MV-4-11 (cell line): ENCODE measurements at regions not wholly inside any gene's neighbourhood (a gene's known extent, or its start where the extent isn't known, plus 50 kb on each side); places are given as distances from the start of the nearest gene placed in this dataset.
"Not testable (repeated sequence)": the region's sequence is repeated elsewhere in the genome, so short reads cannot be mapped to it uniquely, and the experiment has no call there.

ENCODE experiments used
- DNase-seq: peaks from one replicate; lab custom pipeline; 2025; lab: John Stamatoyannopoulos, UW

DNA sequence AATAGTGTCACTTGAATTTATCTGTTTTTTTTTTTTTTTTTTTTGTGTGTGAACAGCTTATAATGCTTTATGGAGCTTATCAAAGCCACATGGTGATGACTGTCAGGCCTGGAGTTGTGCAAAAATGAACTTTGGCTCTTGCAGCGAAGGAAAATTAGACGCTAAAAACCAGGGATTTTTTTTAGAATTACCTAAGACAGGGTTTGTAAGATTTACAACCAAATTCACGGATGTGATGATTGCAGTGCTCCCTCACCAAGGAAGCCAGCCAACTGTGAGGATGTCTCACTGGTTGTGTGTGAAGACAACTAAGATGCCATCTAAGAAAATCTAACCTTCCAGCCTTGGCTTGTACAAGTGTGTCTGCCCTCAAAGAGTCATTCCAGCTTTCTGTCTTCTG lies 127.1 kb upstream of the SLC4A4 start:
- no peak for DNase-seq

- no peak for DNase-seq
Observed at GRCh38 chr4:71212216-71212615, 126.6 kb upstream of the SLC4A4 start.

GRCh38 chr4:71214578-71214977 lies 124.2 kb upstream of the SLC4A4 start:
- no peak for DNase-seq

- no peak for DNase-seq
Observed at GRCh38 chr4:71216316-71216959, 122.4 kb upstream of the SLC4A4 start.

DNA sequence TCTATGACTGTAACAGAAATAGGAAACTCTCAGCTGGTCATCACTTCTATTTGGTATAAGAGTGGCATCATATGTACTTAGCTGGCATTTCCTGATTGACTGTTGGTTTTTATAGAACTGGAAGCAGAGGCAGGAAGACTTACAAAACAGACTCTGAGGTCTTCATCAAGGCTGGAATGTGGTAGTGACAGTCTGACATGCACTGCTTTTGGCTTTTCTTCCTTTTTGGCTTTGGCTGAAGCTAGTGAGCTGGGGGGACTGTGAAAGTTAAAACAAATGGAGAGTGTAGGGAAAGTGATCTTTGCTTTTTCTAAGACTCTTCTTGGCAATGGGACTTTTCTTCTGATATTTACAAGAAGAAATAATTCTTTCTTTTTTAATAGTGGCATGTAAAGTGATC lies 121.1 kb upstream of the SLC4A4 start:
- DNase-seq = no peak

GRCh38 chr4:71220848-71221247 lies 118.0 kb upstream of the SLC4A4 start:
- DNase-seq = not testable (repeated sequence)

DNA sequence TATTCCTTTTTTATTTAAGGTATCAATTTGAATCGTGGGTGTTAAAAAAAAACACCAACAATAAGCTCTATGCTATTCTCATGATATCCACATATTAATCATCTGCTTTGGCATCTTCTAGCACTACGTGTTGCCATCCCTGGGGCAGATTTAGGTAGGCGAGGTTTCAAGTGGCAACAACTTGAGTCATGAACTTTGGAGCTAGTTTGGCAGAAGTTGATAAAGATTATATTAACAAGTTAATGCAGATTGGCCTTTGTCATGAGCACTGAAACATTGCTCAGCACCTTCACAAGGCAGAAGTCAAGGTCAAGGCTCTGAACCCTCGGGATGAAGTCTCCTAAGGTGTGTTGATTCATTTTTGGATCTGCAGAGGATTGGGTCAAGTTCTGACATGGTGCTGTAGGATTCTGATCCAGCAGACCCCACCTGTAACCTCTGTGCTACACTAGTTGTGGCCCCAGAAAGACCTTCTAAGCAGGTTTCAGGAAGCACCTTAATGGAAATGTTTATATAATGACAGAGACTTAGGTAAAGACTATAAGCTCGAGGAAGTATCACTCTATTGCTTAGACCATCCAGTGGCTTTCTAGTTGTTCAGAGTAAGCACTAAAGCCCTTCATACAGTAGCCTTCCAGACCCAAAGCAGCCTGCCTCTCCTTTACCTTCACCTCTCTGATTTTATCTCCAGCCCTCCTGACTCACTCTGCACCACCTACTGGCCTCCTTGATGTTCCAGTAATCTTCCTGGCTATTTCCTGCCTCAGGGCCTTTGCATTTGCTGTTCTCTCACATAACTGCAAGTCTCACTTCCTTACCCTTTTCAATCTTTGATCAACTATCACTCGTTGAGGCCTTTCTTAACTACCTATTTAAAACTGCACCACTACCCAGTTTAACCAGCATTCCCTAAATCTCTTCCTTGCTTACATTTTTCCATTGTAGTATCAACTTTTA lies 117.0 kb upstream of the SLC4A4 start:
- DNase-seq = no peak

GRCh38 chr4:71222661-71223060 lies 116.2 kb upstream of the SLC4A4 start:
- DNase-seq = no peak

GRCh38 chr4:71229477-71230270 lies 109.1 kb upstream of the SLC4A4 start:
- peak; percentile 9 for DNase-seq

DNA sequence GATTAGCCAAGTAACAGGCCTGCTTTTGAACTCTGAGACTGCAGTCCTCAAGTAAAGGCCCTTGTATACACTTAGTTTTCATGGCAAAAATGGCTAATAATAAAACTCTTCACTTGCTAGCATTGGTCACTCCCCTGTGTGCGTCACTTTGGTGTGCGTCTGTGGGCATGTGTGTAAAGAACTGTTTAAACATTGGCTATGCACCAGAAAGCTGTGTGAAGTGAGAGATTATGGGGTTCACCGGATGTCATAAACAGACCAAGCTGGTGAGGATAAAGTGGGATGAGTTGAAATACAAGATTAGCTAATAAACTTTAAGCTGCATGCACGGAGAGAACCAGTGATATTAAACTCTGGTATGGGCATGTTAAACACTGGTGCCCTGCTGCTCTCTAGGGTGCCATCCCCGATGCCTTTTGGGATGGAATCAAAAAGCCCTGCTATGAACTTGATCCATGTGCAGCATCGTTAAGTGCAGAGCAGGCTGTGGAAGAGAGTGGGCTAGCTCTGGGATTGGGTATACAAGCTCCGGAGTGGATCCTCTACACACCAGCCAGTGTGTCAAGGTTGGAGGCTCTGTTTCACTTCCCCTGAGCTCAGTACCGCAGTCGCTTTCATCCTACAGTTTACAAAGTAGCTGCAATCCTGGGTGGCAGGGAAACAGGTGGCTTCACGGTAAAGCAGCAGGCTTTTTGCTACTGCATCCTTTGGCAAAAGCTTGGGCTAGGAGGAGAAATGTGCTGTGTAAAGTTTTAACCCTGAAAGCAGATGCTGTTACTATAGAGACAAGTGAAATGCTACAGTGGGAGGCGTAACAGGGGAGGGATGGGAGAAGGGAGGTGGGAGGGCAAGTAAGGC lies 108.3 kb upstream of the SLC4A4 start:
- peak; percentile 47 for DNase-seq

GRCh38 chr4:71231129-71232055 lies 107.4 kb upstream of the SLC4A4 start:
- no peak for DNase-seq

GRCh38 chr4:71232056-71232430 lies 106.8 kb upstream of the SLC4A4 start:
- DNase-seq = no peak

GRCh38 chr4:71232846-71233245 lies 106.0 kb upstream of the SLC4A4 start:
- DNase-seq = no peak

DNA sequence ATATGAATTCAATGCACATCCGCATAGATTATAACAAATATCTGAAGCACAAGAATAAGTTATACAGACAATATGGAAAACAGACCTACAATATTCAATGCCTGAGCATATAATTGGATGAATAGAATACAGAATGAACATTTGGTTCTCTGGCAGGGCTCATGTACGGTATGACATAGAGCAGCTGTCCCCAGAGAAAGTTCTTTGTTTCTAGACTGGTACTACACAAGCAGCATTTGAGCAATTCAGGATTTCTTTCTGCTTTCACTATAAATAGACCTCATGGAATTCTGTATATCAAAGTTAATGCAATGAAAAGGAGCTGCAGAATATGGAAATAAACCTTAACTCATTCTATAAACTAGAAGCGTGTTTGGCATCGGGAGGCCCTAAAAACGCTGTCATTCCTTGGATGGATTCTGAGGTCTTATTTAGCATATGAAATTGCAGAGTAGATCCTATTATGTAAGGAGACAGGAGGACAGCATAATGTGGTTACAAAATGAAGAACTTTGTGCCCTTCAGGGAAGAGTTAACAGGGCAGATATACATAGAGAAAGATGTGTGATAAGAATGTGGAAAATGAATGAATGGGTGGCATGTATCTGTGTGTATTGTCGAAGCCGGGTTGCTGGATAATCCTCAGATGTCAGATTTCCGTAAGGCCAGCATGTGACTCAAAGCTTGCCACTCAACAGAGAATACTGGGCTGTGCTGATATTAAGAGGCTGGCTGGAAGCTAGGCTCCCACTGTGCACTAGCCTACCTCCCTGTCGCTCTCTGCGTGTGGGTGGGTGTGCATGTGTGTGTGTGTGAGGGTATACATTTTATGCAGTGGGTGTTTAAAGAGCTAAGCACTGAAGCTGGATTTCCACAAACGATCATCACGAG lies 103.3 kb upstream of the SLC4A4 start:
- no peak for DNase-seq

- no peak for DNase-seq
Observed at GRCh38 chr4:71236226-71236625, 102.6 kb upstream of the SLC4A4 start.

GRCh38 chr4:71237641-71238040 lies 101.2 kb upstream of the SLC4A4 start:
- DNase-seq = no peak

- no peak for DNase-seq
Observed at GRCh38 chr4:71239365-71239764, 99.5 kb upstream of the SLC4A4 start.

DNA sequence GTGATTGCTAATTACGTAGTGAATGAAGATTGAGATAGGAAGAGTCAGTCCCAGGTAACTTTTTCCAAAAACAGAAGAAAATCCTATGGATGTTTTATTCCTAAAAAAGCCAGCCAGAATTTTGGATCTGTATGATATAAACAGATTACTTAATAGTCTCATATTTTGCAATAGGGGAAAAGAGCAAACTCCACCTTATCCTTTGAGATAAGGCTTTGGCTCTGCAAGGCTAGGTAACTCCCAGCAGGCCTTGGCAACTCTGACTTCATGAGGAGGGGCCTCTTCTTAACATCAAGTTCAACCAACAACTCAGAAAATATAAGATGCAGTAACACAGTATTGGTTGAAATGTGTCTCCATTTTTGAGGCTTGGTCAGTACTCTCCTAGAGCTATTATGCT lies 98.7 kb upstream of the SLC4A4 start:
- no peak for DNase-seq

DNA sequence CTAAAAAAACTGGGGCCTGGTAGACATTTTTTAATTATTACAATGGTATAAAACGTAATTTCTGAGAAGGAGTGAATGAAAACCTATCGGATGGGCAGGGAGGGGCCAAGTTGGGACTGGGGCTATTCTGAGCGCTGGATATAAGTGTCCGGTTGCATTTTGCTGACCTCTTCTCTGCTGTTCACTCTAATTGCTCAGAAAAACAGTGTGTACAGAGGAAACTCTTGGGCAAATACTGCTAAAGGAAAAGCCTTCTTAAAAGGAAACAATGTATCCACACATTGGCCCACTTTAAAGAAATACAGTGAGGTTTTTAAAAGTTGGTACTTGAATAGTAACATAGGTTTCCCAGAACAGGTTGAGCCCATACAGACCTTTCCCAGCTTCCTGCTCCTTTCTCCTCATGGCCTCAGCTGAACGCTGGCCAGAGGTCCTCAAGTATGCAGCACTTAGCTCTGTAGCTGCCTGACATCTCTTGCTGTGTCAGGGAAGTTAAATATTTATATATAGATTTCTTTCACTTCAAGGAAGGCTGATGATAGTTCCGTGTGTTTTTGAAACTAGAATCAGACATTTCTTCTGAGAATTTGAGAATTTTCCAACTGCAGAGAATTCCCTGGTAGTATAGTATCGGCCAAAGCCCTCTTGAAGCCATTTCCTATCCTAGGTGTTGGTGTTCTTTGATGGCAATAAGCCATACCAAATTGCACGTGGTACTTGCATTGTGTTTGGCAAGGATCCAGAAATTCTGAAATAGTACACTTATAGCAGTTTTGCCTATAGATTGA lies 97.1 kb upstream of the SLC4A4 start:
- no peak for DNase-seq
